ENCODE measurements at regions not wholly inside any gene's neighbourhood (a gene's known extent, or its start where the extent isn't known, plus 50 kb on each side); places are given as distances from the start of the nearest gene placed in this dataset.

DNA sequence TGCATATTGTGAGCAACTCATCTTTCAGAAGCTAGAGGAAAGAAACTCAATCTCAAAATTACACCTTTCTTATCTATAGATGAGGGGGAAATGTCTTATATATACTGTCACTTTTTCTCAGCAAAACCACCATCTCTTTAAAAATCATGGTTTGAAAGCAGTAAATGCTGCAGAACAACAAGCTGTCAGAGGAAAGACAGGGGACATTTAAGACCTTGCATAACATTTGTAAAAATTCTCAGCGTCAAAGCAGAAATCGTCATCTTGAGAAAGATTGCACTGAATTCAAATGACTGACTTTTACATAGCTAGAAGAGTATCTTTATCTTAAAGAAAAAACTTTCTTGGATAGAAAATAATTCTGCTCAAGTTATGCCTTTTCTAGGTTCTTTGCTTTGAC, 122.2 kb upstream of the CADPS start:
- TF ChIP-seq CTCF (IDR thresholded peaks at IDR 0.05): no peak
- no peak for TF ChIP-seq POLR2A (IDR thresholded peaks at IDR 0.05)
